GM19099 (cell line): ENCODE measurements at regions not wholly inside any gene's neighbourhood (a gene's known extent, or its start where the extent isn't known, plus 50 kb on each side); places are given as distances from the start of the nearest gene placed in this dataset.

Source experiments
- POLR2A ChIP-seq: IDR thresholded peaks from 3 replicates; pipeline ENCODE4 v1.6.1; 2011; ENCODE audit warnings: low read depth; ENCODE audit not compliant: insufficient read length; ENCODE audit errors: extremely low read depth

GRCh38 chr13:40146611-40147117 is 491.2 kb downstream of the COG6 start:
- TF ChIP-seq POLR2A: no peak

- no peak for TF ChIP-seq POLR2A
These were observed 492.6 kb downstream of the COG6 start for GRCh38 chr13:40148101-40148500.

GRCh38 chr13:40148742-40149141 is 493.3 kb downstream of the COG6 start:
- TF ChIP-seq POLR2A: no peak

- no peak for TF ChIP-seq POLR2A
These were observed 494.3 kb downstream of the COG6 start for GRCh38 chr13:40149611-40150274.

- TF ChIP-seq POLR2A: no peak
These were observed 496.2 kb downstream of the COG6 start for GRCh38 chr13:40151673-40152072.

- no peak for TF ChIP-seq POLR2A
These were observed 496.7 kb downstream of the COG6 start for GRCh38 chr13:40152145-40152544.

GRCh38 chr13:40152922-40153321 is 497.5 kb downstream of the COG6 start:
- TF ChIP-seq POLR2A: no peak

- TF ChIP-seq POLR2A: no peak
These were observed 498.1 kb downstream of the COG6 start for GRCh38 chr13:40153516-40153915.

GRCh38 chr13:40155201-40155600 is 499.7 kb downstream of the COG6 start:
- no peak for TF ChIP-seq POLR2A

- no peak for TF ChIP-seq POLR2A
These were observed 502.8 kb downstream of the COG6 start for GRCh38 chr13:40158218-40158617.

GRCh38 chr13:40158757-40159156 is 503.3 kb downstream of the COG6 start:
- no peak for TF ChIP-seq POLR2A

- no peak for TF ChIP-seq POLR2A
These were observed 504.3 kb downstream of the COG6 start for GRCh38 chr13:40159736-40160135.

GRCh38 chr13:40160618-40161350 is 505.3 kb downstream of the COG6 start:
- no peak for TF ChIP-seq POLR2A

- TF ChIP-seq POLR2A: no peak
These were observed 505.1 kb downstream of the FOXO1 start for GRCh38 chr13:40161351-40161810.

GRCh38 chr13:40161931-40162330 is 504.5 kb downstream of the FOXO1 start:
- TF ChIP-seq POLR2A: no peak
